H1 (cell line): ENCODE measurements at regions not wholly inside any gene's neighbourhood (a gene's known extent, or its start where the extent isn't known, plus 50 kb on each side); places are given as distances from the start of the nearest gene placed in this dataset.
"Not testable (repeated sequence)": the region's sequence is repeated elsewhere in the genome, so short reads cannot be mapped to it uniquely, and the experiment has no call there.

Experiments used
- CHD2 ChIP-seq: IDR thresholded peaks from 2 replicates; pipeline ENCODE4 v1.6.1; 2012; ENCODE audit warnings: low read length, improper control_type of control experiment
- EZH2 ChIP-seq: fragments of 200-600 bp; sonication (generic); IDR thresholded peaks from 2 replicates; pipeline ENCODE4 v1.7.1; 2012; ENCODE audit warnings: low read depth, mild to moderate bottlenecking, moderate library complexity, low read length, inconsistent platforms; ENCODE audit not compliant: severe bottlenecking
- HDAC2 ChIP-seq, 2 experiments: fragments of 300-600 bp in 1 of 2; sonication (generic) in 1 of 2; IDR thresholded peaks; 2 replicates each; pipeline ENCODE4 v1.6.1; 2011 to 2012; ENCODE audit warnings: low read depth in 2 of 2, low read length in 2 of 2, mild to moderate bottlenecking in 2 of 2, moderate library complexity in 2 of 2, borderline replicate concordance in 1 of 2, inconsistent platforms in 1 of 2
- NRF1 ChIP-seq: IDR thresholded peaks from 2 replicates; pipeline ENCODE4 v1.6.1; 2011; ENCODE audit warnings: mild to moderate bottlenecking, low read depth, low read length, improper control_type of control experiment
- POLR2A ChIP-seq, 2 experiments: IDR thresholded peaks; 1 replicate in 1 of 2; 2 replicates in 1 of 2; pipeline ENCODE4 v1.6.1; 2011; ENCODE audit warnings: low read depth in 2 of 2, low read length in 2 of 2, mild to moderate bottlenecking in 2 of 2; ENCODE audit errors: control extremely low read depth in 1 of 2
- RBBP5 ChIP-seq: IDR thresholded peaks from 2 replicates; pipeline ENCODE4 v1.7.1; 2012; ENCODE audit warnings: low read depth, mild to moderate bottlenecking, inconsistent platforms, low read length, moderate library complexity, borderline replicate concordance
- RXRA ChIP-seq: IDR thresholded peaks from 2 replicates; pipeline ENCODE4 v1.6.1; 2011; ENCODE audit warnings: low read depth, mild to moderate bottlenecking, low read length, moderate library complexity; ENCODE audit not compliant: insufficient read depth
- ZNF274 ChIP-seq: IDR thresholded peaks from 2 replicates; pipeline ENCODE4 v1.7.0; 2012; ENCODE audit warnings: low read length, borderline replicate concordance; ENCODE audit errors: extremely low read depth
- TF ChIP-seq, protein P1 (sequence below), 3 experiments: IDR thresholded peaks; 1 replicate in 2 of 3; 2 replicates in 1 of 3; pipeline versions ENCODE4 v1.5.1 to v1.6.1; 2011; ENCODE audit warnings: low read length in 3 of 3, mild to moderate bottlenecking in 3 of 3, inconsistent platforms in 2 of 3, low read depth in 1 of 3, moderate library complexity in 1 of 3; ENCODE audit not compliant: insufficient read depth in 1 of 3; ENCODE audit errors: control extremely low read depth in 1 of 3
- TF ChIP-seq, protein P2 (sequence below): IDR thresholded peaks from 2 replicates; pipeline ENCODE4 v1.6.1; 2011; ENCODE audit warnings: low read depth, mild to moderate bottlenecking, low read length; ENCODE audit not compliant: insufficient read depth

DNA sequence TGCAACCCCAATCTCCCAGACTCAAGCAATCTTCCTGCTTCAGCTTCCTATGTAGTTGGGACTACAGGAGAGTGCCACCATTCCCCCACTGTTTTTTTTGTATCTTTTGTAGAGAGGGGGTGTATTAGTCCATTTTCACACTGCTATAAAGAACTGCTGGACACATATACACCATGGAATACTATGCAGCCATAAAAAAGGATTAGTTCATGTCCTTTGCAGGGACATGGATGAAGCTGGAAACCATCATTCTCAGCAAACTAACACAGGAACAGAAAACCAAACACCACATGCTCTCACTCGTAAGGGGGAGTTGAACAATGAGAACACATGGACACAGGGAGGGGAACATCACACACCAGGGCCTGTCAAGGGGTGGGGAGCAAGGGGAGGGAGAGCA is 58.1 kb upstream of the HMGB1 start:
- TF ChIP-seq, protein P1, sequence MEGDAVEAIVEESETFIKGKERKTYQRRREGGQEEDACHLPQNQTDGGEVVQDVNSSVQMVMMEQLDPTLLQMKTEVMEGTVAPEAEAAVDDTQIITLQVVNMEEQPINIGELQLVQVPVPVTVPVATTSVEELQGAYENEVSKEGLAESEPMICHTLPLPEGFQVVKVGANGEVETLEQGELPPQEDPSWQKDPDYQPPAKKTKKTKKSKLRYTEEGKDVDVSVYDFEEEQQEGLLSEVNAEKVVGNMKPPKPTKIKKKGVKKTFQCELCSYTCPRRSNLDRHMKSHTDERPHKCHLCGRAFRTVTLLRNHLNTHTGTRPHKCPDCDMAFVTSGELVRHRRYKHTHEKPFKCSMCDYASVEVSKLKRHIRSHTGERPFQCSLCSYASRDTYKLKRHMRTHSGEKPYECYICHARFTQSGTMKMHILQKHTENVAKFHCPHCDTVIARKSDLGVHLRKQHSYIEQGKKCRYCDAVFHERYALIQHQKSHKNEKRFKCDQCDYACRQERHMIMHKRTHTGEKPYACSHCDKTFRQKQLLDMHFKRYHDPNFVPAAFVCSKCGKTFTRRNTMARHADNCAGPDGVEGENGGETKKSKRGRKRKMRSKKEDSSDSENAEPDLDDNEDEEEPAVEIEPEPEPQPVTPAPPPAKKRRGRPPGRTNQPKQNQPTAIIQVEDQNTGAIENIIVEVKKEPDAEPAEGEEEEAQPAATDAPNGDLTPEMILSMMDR (IDR thresholded peaks at IDR 0.05; ENCODE audit: control extremely low read depth in 1 of 3, insufficient read depth in 1 of 3, low read depth in 1 of 3, low read length in 3 of 3) = not testable (repeated sequence)
- not testable (repeated sequence) for TF ChIP-seq ZNF274; RXRA; CHD2; HDAC2 (IDR thresholded peaks at IDR 0.05; ENCODE audit: borderline replicate concordance in 1 of 2, low read depth in 2 of 2, low read length in 2 of 2); RBBP5; EZH2; POLR2A (IDR thresholded peaks at IDR 0.05; ENCODE audit: control extremely low read depth in 1 of 2, low read depth in 2 of 2, low read length in 2 of 2); NRF1
- TF ChIP-seq, protein P2, sequence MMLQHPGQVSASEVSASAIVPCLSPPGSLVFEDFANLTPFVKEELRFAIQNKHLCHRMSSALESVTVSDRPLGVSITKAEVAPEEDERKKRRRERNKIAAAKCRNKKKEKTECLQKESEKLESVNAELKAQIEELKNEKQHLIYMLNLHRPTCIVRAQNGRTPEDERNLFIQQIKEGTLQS = not testable (repeated sequence)
